CD4-positive, CD25-positive, alpha-beta regulatory T cell (primary cell): ENCODE measurements at regions not wholly inside any gene's neighbourhood (a gene's known extent, or its start where the extent isn't known, plus 50 kb on each side); places are given as distances from the start of the nearest gene placed in this dataset.

ENCODE experiments used
- ATAC-seq, 2 donors: fragments of 150-1000 bp; cut with Tn5 transposase; one replicate each; pipeline ENCODE4 v1.10.0; 2021; ENCODE audit warnings: low read depth in 2 of 2, moderate number of reproducible peaks in 2 of 2, moderate library complexity in 1 of 2
- DNase-seq, 3 donors: peaks; one replicate each; pipeline versions ENCODE4 v3.0.0 to v3.0.0-alpha.2; 2012 to 2022; ENCODE audit warnings: mixed read lengths in 1 of 3
- H3K27ac ChIP-seq: one replicate; pipeline ENCODE4 v1.7.0; 2013; ENCODE audit warnings: mild to moderate bottlenecking, low read length; ENCODE audit not compliant: insufficient read depth, poor library complexity, severe bottlenecking
- H3K27me3 ChIP-seq: one replicate; pipeline ENCODE4 v1.7.0; 2013; ENCODE audit warnings: low read length; ENCODE audit not compliant: control insufficient read depth, insufficient read depth
- H3K36me3 ChIP-seq: one replicate; pipeline ENCODE4 v1.7.0; 2013; ENCODE audit warnings: mild to moderate bottlenecking, low read length, moderate library complexity; ENCODE audit not compliant: control insufficient read depth, insufficient read depth
- H3K4me1 ChIP-seq: 2 replicates; pipeline ENCODE4 v1.7.0; 2013; ENCODE audit warnings: mild to moderate bottlenecking, low read length; ENCODE audit not compliant: insufficient read depth, control insufficient read depth, poor library complexity, severe bottlenecking
- H3K4me3 ChIP-seq: one replicate; pipeline ENCODE4 v1.7.0; 2013; ENCODE audit warnings: low read depth, mild to moderate bottlenecking, low read length, moderate library complexity
- H3K9me3 ChIP-seq, 2 experiments: 1 replicate in 1 of 2; 2 replicates in 1 of 2; pipeline ENCODE4 v1.7.0; 2013; ENCODE audit warnings: low read length in 2 of 2, mild to moderate bottlenecking in 1 of 2, moderate library complexity in 1 of 2; ENCODE audit not compliant: control insufficient read depth in 2 of 2
- H3K27ac Mint-ChIP-seq, 3 donors: one replicate each; pipeline ENCODE4 v1.8.0; 2020 to 2022; ENCODE audit warnings: mild to moderate bottlenecking in 3 of 3, mixed read lengths in 3 of 3, moderate library complexity in 2 of 3
- H3K27me3 Mint-ChIP-seq: one replicate; pipeline ENCODE4 v1.8.0; 2022; ENCODE audit warnings: mild to moderate bottlenecking, mixed read lengths
- H3K36me3 Mint-ChIP-seq: one replicate; pipeline ENCODE4 v1.8.0; 2020; ENCODE audit warnings: mixed read lengths
- H3K4me1 Mint-ChIP-seq, 4 donors: one replicate each; pipeline ENCODE4 v1.8.0; 2020 to 2022; ENCODE audit warnings: mixed read lengths in 4 of 4, mild to moderate bottlenecking in 1 of 4
- H3K4me3 Mint-ChIP-seq, 4 donors: one replicate each; pipeline ENCODE4 v1.8.0; 2020 to 2022; ENCODE audit warnings: mild to moderate bottlenecking in 4 of 4, mixed read lengths in 4 of 4, moderate library complexity in 3 of 4
- H3K9me3 Mint-ChIP-seq, 7 donors: one replicate each; pipeline ENCODE4 v1.8.0; 2020 to 2022; ENCODE audit warnings: mixed read lengths in 7 of 7, mild to moderate bottlenecking in 3 of 7, moderate library complexity in 2 of 7

DNA sequence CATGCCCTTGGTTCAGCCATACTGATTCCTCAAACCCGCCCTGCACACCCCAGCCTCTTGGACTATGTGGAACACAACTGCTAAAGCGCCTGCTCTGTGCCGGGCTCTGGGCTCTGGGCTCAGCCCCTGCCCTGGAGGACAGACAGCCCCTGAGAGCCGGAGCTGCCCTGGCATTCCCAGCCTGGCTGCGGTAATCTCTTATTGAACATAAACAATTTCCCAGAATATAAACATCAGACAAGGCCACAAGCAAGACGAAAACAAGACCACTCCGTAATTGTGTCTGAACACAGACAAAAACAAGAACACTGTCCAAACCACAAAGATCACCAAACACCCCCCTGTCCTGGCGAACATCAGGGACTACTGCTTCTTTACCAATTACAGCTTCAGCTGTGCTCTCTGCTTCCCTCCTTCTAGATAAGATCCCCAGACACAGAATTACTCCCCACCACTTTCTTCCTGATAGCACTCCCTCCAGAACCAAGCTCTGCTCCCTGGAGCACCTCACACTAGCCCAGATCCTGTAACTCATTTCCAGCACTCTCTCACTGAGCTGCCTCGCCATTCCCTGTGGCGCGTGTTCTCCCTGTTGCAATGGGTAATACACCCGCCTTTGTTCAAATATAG, 57.1 kb upstream of the TLE3 start:
- no peaks in the 10 kb centered on the region for H3K36me3 ChIP-seq
- Mint-ChIP-seq H3K36me3 (no peaks in the 10 kb centered on the region), H3K27me3 (peaks cover 8% of the 10 kb centered on the region), H3K9me3 (no peaks in the 10 kb centered on the region), H3K4me3 (no peak overlapping the region), H3K4me1 (no peaks in the 10 kb centered on the region), H3K27ac (no peak overlapping the region)
- H3K4me3 ChIP-seq = no peak overlapping the region
- ATAC-seq (no peak), DNase-seq (no peak)
- H3K4me1 ChIP-seq = no peaks in the 10 kb centered on the region
- no peak overlapping the region for H3K27ac ChIP-seq
- no peaks in the 10 kb centered on the region for H3K9me3 ChIP-seq
- H3K27me3 ChIP-seq = no peaks in the 10 kb centered on the region

DNA sequence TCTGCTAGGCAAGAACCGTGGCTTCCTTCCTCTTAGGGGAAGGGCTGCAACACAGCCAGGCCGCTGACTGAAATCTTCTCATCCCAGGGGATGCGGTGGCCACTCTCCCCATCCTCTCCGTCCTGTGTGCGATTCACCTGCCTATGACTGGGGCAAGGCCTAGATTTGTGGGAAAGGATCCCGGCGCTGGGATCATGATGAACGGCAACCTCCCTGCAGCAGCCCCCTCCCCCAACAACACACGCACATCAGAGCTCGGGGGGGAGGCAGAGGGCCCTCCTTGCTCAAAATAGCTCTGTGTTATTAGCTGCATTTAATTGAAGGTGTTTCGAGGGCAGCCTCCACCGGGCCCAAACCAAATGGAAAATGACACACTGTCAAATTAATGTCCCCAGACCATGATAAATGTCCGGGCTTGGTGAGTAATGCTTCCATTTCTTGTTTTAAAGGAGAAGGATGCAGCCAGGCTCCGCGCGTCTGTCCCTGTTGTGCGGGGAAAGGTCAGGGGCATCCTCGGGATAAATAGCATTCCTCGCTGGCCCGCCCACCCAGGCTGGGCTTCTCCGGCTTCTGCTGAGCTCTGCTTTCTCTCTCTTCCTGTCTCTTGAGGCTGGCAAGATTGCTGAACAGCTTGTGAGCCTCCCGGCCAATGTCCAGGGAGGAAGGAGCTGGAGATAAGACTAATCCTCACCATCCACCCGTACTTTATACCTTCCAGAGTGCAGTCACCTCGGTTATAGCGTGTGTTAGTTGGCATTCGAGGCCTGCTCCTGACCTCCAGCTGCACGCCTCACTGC, 56.4 kb upstream of the TLE3 start:
- Histone ChIP-seq H3K36me3 (no peaks in the 10 kb centered on the region), H3K27me3 (no peaks in the 10 kb centered on the region), H3K27ac (no peak overlapping the region), H3K4me3 (no peak overlapping the region), H3K9me3 (no peaks in the 10 kb centered on the region), H3K4me1 (no peaks in the 10 kb centered on the region)
- Mint-ChIP-seq H3K27ac (no peak overlapping the region), H3K9me3 (no peaks in the 10 kb centered on the region), H3K4me3 (no peak overlapping the region), H3K4me1 (no peaks in the 10 kb centered on the region), H3K36me3 (no peaks in the 10 kb centered on the region), H3K27me3 (peaks cover 8% of the 10 kb centered on the region)
- ATAC-seq (no peak), DNase-seq (no peak)

DNA sequence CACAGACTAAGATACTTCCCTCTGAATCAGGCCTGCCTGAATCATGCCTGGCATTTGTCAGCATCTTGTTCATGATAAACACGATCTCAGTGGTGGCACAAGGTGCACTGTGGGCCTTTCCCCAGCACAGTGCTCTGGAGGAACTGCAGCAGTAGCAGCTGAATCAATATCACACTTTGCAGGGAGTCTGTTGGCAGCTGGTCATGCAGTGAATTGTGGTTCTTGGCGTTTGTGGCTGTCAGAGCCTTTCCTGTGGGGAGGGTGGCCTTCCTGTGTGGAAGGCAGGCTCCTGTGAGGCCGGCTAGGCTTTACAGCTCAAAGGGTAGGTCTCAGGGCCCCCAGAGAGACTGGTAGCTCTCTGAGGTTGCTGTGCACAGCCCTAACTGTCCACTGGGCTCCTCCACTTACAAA, 54.4 kb upstream of the TLE3 start:
- Mint-ChIP-seq H3K27ac (no peak overlapping the region), H3K4me3 (no peak overlapping the region), H3K9me3 (no peaks in the 10 kb centered on the region), H3K27me3 (peaks cover 8% of the 10 kb centered on the region), H3K36me3 (no peaks in the 10 kb centered on the region), H3K4me1 (no peaks in the 10 kb centered on the region)
- H3K9me3 ChIP-seq = no peaks in the 10 kb centered on the region
- H3K4me3 ChIP-seq = no peak overlapping the region
- H3K27me3 ChIP-seq = no peaks in the 10 kb centered on the region
- no peak overlapping the region for H3K27ac ChIP-seq
- ATAC-seq (no peak), DNase-seq (no peak)
- H3K4me1 ChIP-seq = no peaks in the 10 kb centered on the region
- no peaks in the 10 kb centered on the region for H3K36me3 ChIP-seq

DNA sequence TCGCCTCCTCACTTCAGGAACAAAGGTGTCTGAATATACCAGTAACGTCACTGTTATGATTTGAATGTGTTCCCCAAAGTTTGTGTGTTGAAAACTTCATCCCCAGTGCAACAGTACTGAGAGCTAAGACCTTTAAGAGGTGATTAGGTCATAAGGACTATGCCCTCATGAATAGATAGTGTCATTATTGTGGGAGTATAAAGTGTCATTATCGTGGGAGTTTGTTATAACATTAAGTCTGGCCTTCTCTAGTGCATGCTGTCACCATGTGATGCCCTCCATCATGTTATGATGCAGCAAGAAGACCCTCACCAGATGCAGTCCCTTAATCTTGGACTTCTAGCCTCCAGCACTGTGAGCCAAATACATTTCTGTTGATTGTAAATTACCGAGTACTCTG, 53.7 kb upstream of the TLE3 start:
- Histone ChIP-seq H3K4me1 (no peaks in the 10 kb centered on the region), H3K27me3 (no peaks in the 10 kb centered on the region), H3K36me3 (no peaks in the 10 kb centered on the region), H3K27ac (no peak overlapping the region), H3K4me3 (no peak overlapping the region), H3K9me3 (no peaks in the 10 kb centered on the region)
- no peaks in the 10 kb centered on the region for H3K36me3 Mint-ChIP-seq
- no peak overlapping the region for H3K4me3 Mint-ChIP-seq
- H3K9me3 Mint-ChIP-seq = no peaks in the 10 kb centered on the region
- DNase-seq (no peak), ATAC-seq (no peak)
- no peaks in the 10 kb centered on the region for H3K4me1 Mint-ChIP-seq
- H3K27me3 Mint-ChIP-seq = peaks cover 8% of the 10 kb centered on the region
- no peak overlapping the region for H3K27ac Mint-ChIP-seq

- no peaks in the 10 kb centered on the region for H3K4me1 ChIP-seq
- no peak overlapping the region for H3K4me3 ChIP-seq
- Mint-ChIP-seq H3K9me3 (no peaks in the 10 kb centered on the region), H3K4me1 (no peaks in the 10 kb centered on the region), H3K27ac (no peak overlapping the region), H3K36me3 (no peaks in the 10 kb centered on the region), H3K4me3 (no peak overlapping the region), H3K27me3 (peaks cover 8% of the 10 kb centered on the region)
- DNase-seq (no peak), ATAC-seq (no peak)
- no peak overlapping the region for H3K27ac ChIP-seq
- no peaks in the 10 kb centered on the region for H3K27me3 ChIP-seq
- no peaks in the 10 kb centered on the region for H3K36me3 ChIP-seq
- H3K9me3 ChIP-seq = no peaks in the 10 kb centered on the region
Measured at GRCh38 chr15:70151003-70151402, 53.3 kb upstream of the TLE3 start.

- no peaks in the 10 kb centered on the region for H3K36me3 Mint-ChIP-seq
- peaks cover 8% of the 10 kb centered on the region for H3K27me3 Mint-ChIP-seq
Measured at GRCh38 chr15:70150405-70150747, 52.7 kb upstream of the TLE3 start.

DNA sequence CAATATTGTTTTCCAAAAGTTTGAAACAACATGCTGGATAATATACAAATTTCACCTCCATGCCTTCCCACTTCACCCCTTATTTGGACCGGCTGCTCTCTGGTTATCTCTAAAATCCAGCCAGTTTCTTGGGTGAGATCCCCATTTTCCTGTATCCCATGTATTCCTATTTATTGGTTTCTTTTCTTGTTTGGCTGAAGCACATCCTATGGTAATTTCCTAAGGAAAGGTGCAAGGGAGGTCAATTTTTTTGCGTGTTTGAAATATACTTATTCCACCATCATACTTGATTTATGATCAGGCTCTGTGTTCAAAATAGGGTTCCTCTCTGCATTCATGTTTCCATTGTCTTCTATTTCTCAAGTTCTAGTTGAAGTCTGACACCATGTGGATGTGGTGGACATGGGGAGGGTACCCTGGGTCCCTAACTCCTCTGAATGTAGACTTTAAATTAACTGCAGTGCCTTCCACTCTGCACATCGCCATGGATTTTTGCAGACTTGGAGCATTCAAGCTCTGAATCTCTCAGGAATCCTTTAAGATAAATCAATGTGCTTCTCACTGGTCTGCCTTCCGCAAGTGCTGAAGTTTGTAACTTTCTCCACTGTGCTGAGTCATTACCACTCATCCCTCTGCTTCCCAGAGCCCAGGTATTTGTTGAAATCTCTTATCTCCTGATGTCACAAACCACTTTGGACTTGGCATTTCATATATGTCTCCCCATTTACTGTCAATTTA, 52.1 kb upstream of the TLE3 start:
- no peaks in the 10 kb centered on the region for H3K4me1 ChIP-seq
- no peak overlapping the region for H3K4me3 Mint-ChIP-seq
- H3K4me3 ChIP-seq = no peak overlapping the region
- ATAC-seq (no peak), DNase-seq (no peak)
- no peaks in the 10 kb centered on the region for H3K36me3 ChIP-seq
- no peaks in the 10 kb centered on the region for H3K9me3 Mint-ChIP-seq
- no peak overlapping the region for H3K27ac ChIP-seq
- no peaks in the 10 kb centered on the region for H3K4me1 Mint-ChIP-seq
- H3K36me3 Mint-ChIP-seq = no peaks in the 10 kb centered on the region
- H3K9me3 ChIP-seq = no peaks in the 10 kb centered on the region
- H3K27me3 ChIP-seq = no peaks in the 10 kb centered on the region
- no peak overlapping the region for H3K27ac Mint-ChIP-seq
- peaks cover 13% of the 10 kb centered on the region for H3K27me3 Mint-ChIP-seq

More at GRCh38 chr15:70150405-70150747, 52.7 kb upstream of the TLE3 start:
- no peaks in the 10 kb centered on the region for H3K4me1 ChIP-seq
- ATAC-seq (no peak), DNase-seq (no peak)
- H3K4me3 ChIP-seq = no peak overlapping the region
- Mint-ChIP-seq H3K27ac (no peak overlapping the region), H3K9me3 (no peaks in the 10 kb centered on the region), H3K4me1 (no peaks in the 10 kb centered on the region), H3K4me3 (no peak overlapping the region)
- H3K27me3 ChIP-seq = no peaks in the 10 kb centered on the region
- H3K36me3 ChIP-seq = no peaks in the 10 kb centered on the region
- no peak overlapping the region for H3K27ac ChIP-seq
- H3K9me3 ChIP-seq = no peaks in the 10 kb centered on the region
